HG03342 (cell line): ENCODE measurements at regions not wholly inside any gene's neighbourhood (a gene's known extent, or its start where the extent isn't known, plus 50 kb on each side); places are given as distances from the start of the nearest gene placed in this dataset.

Experiments
- ATAC-seq: cut with Tn5 transposase; IDR thresholded peaks from one replicate; pipeline ENCODE4 v1.9.1; 2021; ENCODE audit warnings: mild to moderate bottlenecking, moderate library complexity; ENCODE audit not compliant: unreplicated experiment

GRCh38 chr3:135719449-135719848 is 246.1 kb upstream of the PPP2R3A start:
- ATAC-seq, result no peak

- ATAC-seq, result no peak
Measured at GRCh38 chr3:135728007-135728721, 237.4 kb upstream of the PPP2R3A start.

GRCh38 chr3:135731546-135731945 is 234.0 kb upstream of the PPP2R3A start:
- no peak for ATAC-seq

- no peak for ATAC-seq
Measured at GRCh38 chr3:135736740-135737139, 228.8 kb upstream of the PPP2R3A start.

- no peak for ATAC-seq
Measured at GRCh38 chr3:135739779-135740178, 225.7 kb upstream of the PPP2R3A start.

- no peak for ATAC-seq
Measured at GRCh38 chr3:135740211-135740610, 225.3 kb upstream of the PPP2R3A start.

GRCh38 chr3:135740751-135741150 is 224.8 kb upstream of the PPP2R3A start:
- ATAC-seq, result no peak

- no peak for ATAC-seq
Measured at GRCh38 chr3:135751991-135752390, 213.5 kb upstream of the PPP2R3A start.

GRCh38 chr3:135752851-135753250 is 212.7 kb upstream of the PPP2R3A start:
- ATAC-seq, result no peak

- no peak for ATAC-seq
Measured at GRCh38 chr3:135753506-135753905, 212.0 kb upstream of the PPP2R3A start.

- no peak for ATAC-seq
Measured at GRCh38 chr3:135755330-135756105, 210.0 kb upstream of the PPP2R3A start.

GRCh38 chr3:135756106-135756668 is 209.3 kb upstream of the PPP2R3A start:
- ATAC-seq, result no peak

- no peak for ATAC-seq
Measured at GRCh38 chr3:135757421-135757820, 208.1 kb upstream of the PPP2R3A start.

GRCh38 chr3:135758961-135759360 is 206.6 kb upstream of the PPP2R3A start:
- no peak for ATAC-seq

- no peak for ATAC-seq
Measured at GRCh38 chr3:135759651-135760050, 205.9 kb upstream of the PPP2R3A start.

GRCh38 chr3:135760581-135760980 is 204.9 kb upstream of the PPP2R3A start:
- ATAC-seq, result no peak

GRCh38 chr3:135762188-135762856 is 203.2 kb upstream of the PPP2R3A start:
- no peak for ATAC-seq

- no peak for ATAC-seq
Measured at GRCh38 chr3:135766115-135766514, 199.4 kb upstream of the PPP2R3A start.

- no peak for ATAC-seq
Measured at GRCh38 chr3:135771760-135772159, 193.8 kb upstream of the PPP2R3A start.

GRCh38 chr3:135779024-135779423 is 186.5 kb upstream of the PPP2R3A start:
- no peak for ATAC-seq

GRCh38 chr3:135779590-135780235 is 185.8 kb upstream of the PPP2R3A start:
- ATAC-seq, result no peak
